Neural progenitor cell (in vitro differentiated cells): ENCODE measurements at regions not wholly inside any gene's neighbourhood (a gene's known extent, or its start where the extent isn't known, plus 50 kb on each side); places are given as distances from the start of the nearest gene placed in this dataset.

Experiments
- EZH2 ChIP-seq: fragments of 200-600 bp; sonication (generic); IDR thresholded peaks from 2 replicates; pipeline ENCODE4 v1.6.1; 2017; ENCODE audit warnings: antibody characterized with exemption, mild to moderate bottlenecking, moderate library complexity
- TF ChIP-seq, protein P1 (sequence below): fragments of 200-600 bp; sonication (generic); IDR thresholded peaks from 2 replicates; pipeline ENCODE4 v1.5.1; 2017; ENCODE audit warnings: antibody characterized with exemption, mild to moderate bottlenecking

DNA sequence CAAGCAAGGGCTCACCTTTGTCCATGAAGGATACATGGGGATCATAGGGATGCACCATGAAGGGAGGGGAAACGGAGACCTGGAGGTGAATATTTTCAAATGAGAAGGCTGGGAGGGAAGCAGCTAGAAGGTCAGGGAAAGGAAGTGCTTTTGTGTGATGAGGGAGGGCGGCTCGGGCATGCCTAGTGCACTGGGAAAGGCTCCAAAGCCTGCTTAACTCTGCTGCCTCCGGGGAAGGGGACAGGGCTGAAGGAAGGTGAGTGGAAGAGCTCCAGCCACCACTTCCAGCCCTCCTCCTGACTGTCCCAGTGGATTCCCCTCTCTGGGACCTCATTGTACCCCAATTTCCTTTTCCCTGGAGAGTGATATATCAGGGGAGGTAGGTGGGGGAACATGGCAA, 149.4 kb upstream of the PRMT8 start:
- TF ChIP-seq, protein P1, sequence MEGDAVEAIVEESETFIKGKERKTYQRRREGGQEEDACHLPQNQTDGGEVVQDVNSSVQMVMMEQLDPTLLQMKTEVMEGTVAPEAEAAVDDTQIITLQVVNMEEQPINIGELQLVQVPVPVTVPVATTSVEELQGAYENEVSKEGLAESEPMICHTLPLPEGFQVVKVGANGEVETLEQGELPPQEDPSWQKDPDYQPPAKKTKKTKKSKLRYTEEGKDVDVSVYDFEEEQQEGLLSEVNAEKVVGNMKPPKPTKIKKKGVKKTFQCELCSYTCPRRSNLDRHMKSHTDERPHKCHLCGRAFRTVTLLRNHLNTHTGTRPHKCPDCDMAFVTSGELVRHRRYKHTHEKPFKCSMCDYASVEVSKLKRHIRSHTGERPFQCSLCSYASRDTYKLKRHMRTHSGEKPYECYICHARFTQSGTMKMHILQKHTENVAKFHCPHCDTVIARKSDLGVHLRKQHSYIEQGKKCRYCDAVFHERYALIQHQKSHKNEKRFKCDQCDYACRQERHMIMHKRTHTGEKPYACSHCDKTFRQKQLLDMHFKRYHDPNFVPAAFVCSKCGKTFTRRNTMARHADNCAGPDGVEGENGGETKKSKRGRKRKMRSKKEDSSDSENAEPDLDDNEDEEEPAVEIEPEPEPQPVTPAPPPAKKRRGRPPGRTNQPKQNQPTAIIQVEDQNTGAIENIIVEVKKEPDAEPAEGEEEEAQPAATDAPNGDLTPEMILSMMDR, result no peak
- TF ChIP-seq EZH2, result no peak
